GM23338 (cell line): ENCODE measurements at regions not wholly inside any gene's neighbourhood (a gene's known extent, or its start where the extent isn't known, plus 50 kb on each side); places are given as distances from the start of the nearest gene placed in this dataset.

Source experiments
- ATAC-seq: fragments of 200-7000 bp; cut with Tn5 transposase; 3 replicates; pipeline ENCODE4 v1.9.1; 2020
- DNase-seq: peaks from one replicate; pipeline ENCODE4 v3.0.0-alpha.2; 2015; ENCODE audit warnings: low spot score
- H2AFZ ChIP-seq: fragments of 200-600 bp; sonication (generic); 2 replicates; pipeline ENCODE4 v1.8.0; 2016; ENCODE audit warnings: antibody characterized with exemption, mild to moderate bottlenecking, moderate library complexity
- H3F3A ChIP-seq: fragments of 200-600 bp; sonication (generic); replicated peaks from 2 replicates; pipeline ENCODE4 v1.8.0; 2017; ENCODE audit warnings: antibody characterized with exemption, mixed run types, low read depth
- H3K27ac ChIP-seq: fragments of 200-600 bp; sonication (generic); 2 replicates; pipeline ENCODE4 v1.6.1; 2016; ENCODE audit warnings: low read depth
- H3K27me3 ChIP-seq: fragments of 200-600 bp; sonication (generic); 2 replicates; pipeline ENCODE4 v1.8.0; 2016; ENCODE audit warnings: mild to moderate bottlenecking, mixed run types, moderate library complexity; ENCODE audit not compliant: insufficient read depth
- H3K36me3 ChIP-seq: fragments of 200-600 bp; sonication (generic); 2 replicates; pipeline ENCODE4 v1.8.0; 2016; ENCODE audit warnings: mild to moderate bottlenecking; ENCODE audit not compliant: insufficient read depth
- H3K4me1 ChIP-seq: fragments of 200-600 bp; sonication (generic); 2 replicates; pipeline ENCODE4 v1.8.0; 2016; ENCODE audit warnings: mild to moderate bottlenecking, moderate library complexity; ENCODE audit not compliant: insufficient read depth
- H3K4me2 ChIP-seq: fragments of 200-600 bp; sonication (generic); 2 replicates; pipeline ENCODE4 v1.7.1; 2017; ENCODE audit warnings: mixed run types
- H3K4me3 ChIP-seq: fragments of 200-600 bp; sonication (generic); 2 replicates; pipeline ENCODE4 v1.6.1; 2016; ENCODE audit warnings: mixed run types
- H3K79me2 ChIP-seq: fragments of 200-600 bp; sonication (generic); replicated peaks from 2 replicates; pipeline ENCODE4 v1.8.0; 2017; ENCODE audit warnings: mild to moderate bottlenecking; ENCODE audit not compliant: insufficient read depth
- H3K9me2 ChIP-seq: fragments of 200-600 bp; sonication (generic); 2 replicates; pipeline ENCODE4 v1.8.0; 2017; ENCODE audit not compliant: insufficient read depth
- H4K20me1 ChIP-seq: fragments of 200-600 bp; sonication (generic); replicated peaks from 2 replicates; pipeline ENCODE4 v1.8.0; 2017; ENCODE audit warnings: mild to moderate bottlenecking; ENCODE audit not compliant: insufficient read depth
- H3K27ac Mint-ChIP-seq: 2 replicates; pipeline ENCODE4 v1.8.0; 2020; ENCODE audit warnings: inconsistent platforms, mild to moderate bottlenecking, moderate library complexity, mixed read lengths
- H3K27me3 Mint-ChIP-seq: 3 replicates; pipeline ENCODE4 v1.8.0; 2022; ENCODE audit warnings: low read depth, mild to moderate bottlenecking, moderate library complexity, mixed read lengths, inconsistent platforms; ENCODE audit not compliant: insufficient read depth, poor library complexity
- H3K36me3 Mint-ChIP-seq: 3 replicates; pipeline ENCODE4 v1.8.0; 2021; ENCODE audit warnings: low read depth, mild to moderate bottlenecking, inconsistent platforms, moderate library complexity, mixed read lengths
- H3K4me1 Mint-ChIP-seq: 3 replicates; pipeline ENCODE4 v1.8.0; 2020; ENCODE audit warnings: mild to moderate bottlenecking, inconsistent platforms, mixed read lengths
- H3K4me3 Mint-ChIP-seq: 3 replicates; pipeline ENCODE4 v1.8.0; 2021; ENCODE audit warnings: moderate library complexity, mild to moderate bottlenecking, inconsistent platforms, mixed read lengths
- H3K9me3 Mint-ChIP-seq: 3 replicates; pipeline ENCODE4 v1.8.0; 2020; ENCODE audit warnings: moderate library complexity, mild to moderate bottlenecking, inconsistent platforms, mixed read lengths
- CREB1 ChIP-seq: fragments of 250-450 bp; sonication (Bioruptor Pico); IDR thresholded peaks from 2 replicates; pipeline ENCODE4 v1.5.0; 2020; ENCODE audit warnings: low read depth, mild to moderate bottlenecking, moderate library complexity
- EZH2phosphoT487 ChIP-seq: fragments of 200-600 bp; sonication (generic); IDR thresholded peaks from one replicate; pipeline ENCODE4 v1.8.1; 2018; ENCODE audit warnings: antibody characterized with exemption; ENCODE audit not compliant: unreplicated experiment
- JUNB ChIP-seq: IDR thresholded peaks from one replicate; pipeline ENCODE4 v1.6.1; 2016; ENCODE audit warnings: antibody characterized with exemption; ENCODE audit not compliant: unreplicated experiment
- ZNF114 ChIP-seq: fragments of 250-450 bp; sonication (Bioruptor Pico); IDR thresholded peaks from 2 replicates; pipeline ENCODE4 v1.5.0; 2020; ENCODE audit warnings: mild to moderate bottlenecking, moderate library complexity
- ZNF331 ChIP-seq: fragments of 250-450 bp; sonication (Bioruptor Pico); IDR thresholded peaks from 2 replicates; pipeline ENCODE4 v1.5.0; 2020; ENCODE audit warnings: low read depth, mild to moderate bottlenecking, moderate library complexity
- TF ChIP-seq, protein P1 (sequence below), 2 experiments: fragments of 200-600 bp in 1 of 2; sonication (generic) in 1 of 2; conservative IDR thresholded peaks; 2 replicates each; pipeline versions ENCODE4 v1.5.1 to v1.6.1; 2016 to 2017; ENCODE audit warnings: antibody characterized with exemption in 2 of 2, low read depth in 2 of 2, mild to moderate bottlenecking in 2 of 2, moderate library complexity in 1 of 2
- TF ChIP-seq, protein P2 (sequence below): IDR thresholded peaks from one replicate; pipeline ENCODE4 v1.6.1; 2018; ENCODE audit warnings: antibody characterized with exemption; ENCODE audit not compliant: unreplicated experiment
- TF ChIP-seq, protein P3 (sequence below): IDR thresholded peaks from 2 replicates; pipeline ENCODE4 v1.6.1; 2016; ENCODE audit warnings: antibody characterized with exemption

DNA sequence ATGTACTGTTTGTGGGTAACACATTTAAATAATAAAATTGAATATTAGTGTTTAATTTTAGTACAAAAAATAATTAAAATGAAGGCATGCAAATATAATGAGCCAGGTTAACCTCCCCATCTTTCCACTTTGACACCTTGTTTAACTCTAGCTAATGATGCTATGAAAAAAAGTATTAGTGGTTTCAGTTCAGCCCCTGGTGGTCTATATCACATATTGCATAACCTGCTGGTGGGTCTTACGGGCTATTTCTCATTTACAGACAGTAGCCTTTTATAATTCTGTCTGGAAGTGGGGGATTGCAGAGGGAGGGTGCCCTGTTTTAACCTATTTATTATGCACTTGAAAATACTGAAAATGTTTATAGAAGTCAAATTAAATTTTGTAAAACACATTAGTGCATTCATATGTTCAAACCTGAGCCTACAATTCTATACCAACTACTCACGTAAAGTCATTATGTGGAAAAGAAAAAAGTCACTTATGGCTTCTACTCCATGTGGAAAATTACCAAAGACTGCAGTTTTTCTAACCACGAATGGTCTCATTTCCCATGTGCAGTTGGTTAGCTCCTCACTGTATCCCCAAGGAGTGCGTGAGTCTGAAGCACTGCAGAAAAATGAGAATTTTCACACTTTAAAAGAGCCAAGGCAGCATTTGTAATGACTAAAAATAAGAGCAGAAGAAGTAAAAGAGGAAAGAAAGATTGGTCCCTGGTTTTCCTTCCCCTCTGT is 381.0 kb downstream of the MTX2 start:
- no peaks in the 10 kb centered on the region for H3K9me3 Mint-ChIP-seq
- H3K9me2 ChIP-seq, result no peaks in the 10 kb centered on the region
- H4K20me1 ChIP-seq, result no peaks in the 10 kb centered on the region
- H3K79me2 ChIP-seq, result no peaks in the 10 kb centered on the region
- peaks cover 15% of the 10 kb centered on the region for H3K27me3 ChIP-seq
- no peaks in the 10 kb centered on the region for H3F3A ChIP-seq
- no peaks in the 10 kb centered on the region for H3K36me3 ChIP-seq
- 0 out of 2 replicates have a peak overlapping the region, but pooled peaks have one; percentile 12 for H2AFZ ChIP-seq
- TF ChIP-seq CREB1 (CRISPR knock-in tag), result no peak
- TF ChIP-seq, protein P1, sequence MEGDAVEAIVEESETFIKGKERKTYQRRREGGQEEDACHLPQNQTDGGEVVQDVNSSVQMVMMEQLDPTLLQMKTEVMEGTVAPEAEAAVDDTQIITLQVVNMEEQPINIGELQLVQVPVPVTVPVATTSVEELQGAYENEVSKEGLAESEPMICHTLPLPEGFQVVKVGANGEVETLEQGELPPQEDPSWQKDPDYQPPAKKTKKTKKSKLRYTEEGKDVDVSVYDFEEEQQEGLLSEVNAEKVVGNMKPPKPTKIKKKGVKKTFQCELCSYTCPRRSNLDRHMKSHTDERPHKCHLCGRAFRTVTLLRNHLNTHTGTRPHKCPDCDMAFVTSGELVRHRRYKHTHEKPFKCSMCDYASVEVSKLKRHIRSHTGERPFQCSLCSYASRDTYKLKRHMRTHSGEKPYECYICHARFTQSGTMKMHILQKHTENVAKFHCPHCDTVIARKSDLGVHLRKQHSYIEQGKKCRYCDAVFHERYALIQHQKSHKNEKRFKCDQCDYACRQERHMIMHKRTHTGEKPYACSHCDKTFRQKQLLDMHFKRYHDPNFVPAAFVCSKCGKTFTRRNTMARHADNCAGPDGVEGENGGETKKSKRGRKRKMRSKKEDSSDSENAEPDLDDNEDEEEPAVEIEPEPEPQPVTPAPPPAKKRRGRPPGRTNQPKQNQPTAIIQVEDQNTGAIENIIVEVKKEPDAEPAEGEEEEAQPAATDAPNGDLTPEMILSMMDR (conservative IDR thresholded peaks at IDR 0.05; ENCODE audit: low read depth in 2 of 2), result peak; percentile 22 to 44; a peak in 3 of 4 replicates
- H3K27ac ChIP-seq, result no peak overlapping the region
- no peak overlapping the region for H3K4me2 ChIP-seq
- DNase-seq, result peak; percentile 36
- H3K4me3 Mint-ChIP-seq, result no peak overlapping the region
- no peaks in the 10 kb centered on the region for H3K36me3 Mint-ChIP-seq
- H3K4me3 ChIP-seq, result no peak overlapping the region
- H3K4me1 ChIP-seq, result peaks cover 46% of the 10 kb centered on the region
- peaks cover 1% of the 10 kb centered on the region for H3K27me3 Mint-ChIP-seq
- no peak for ATAC-seq
- no peak overlapping the region for H3K27ac Mint-ChIP-seq
- peaks cover 54% of the 10 kb centered on the region for H3K4me1 Mint-ChIP-seq

DNA sequence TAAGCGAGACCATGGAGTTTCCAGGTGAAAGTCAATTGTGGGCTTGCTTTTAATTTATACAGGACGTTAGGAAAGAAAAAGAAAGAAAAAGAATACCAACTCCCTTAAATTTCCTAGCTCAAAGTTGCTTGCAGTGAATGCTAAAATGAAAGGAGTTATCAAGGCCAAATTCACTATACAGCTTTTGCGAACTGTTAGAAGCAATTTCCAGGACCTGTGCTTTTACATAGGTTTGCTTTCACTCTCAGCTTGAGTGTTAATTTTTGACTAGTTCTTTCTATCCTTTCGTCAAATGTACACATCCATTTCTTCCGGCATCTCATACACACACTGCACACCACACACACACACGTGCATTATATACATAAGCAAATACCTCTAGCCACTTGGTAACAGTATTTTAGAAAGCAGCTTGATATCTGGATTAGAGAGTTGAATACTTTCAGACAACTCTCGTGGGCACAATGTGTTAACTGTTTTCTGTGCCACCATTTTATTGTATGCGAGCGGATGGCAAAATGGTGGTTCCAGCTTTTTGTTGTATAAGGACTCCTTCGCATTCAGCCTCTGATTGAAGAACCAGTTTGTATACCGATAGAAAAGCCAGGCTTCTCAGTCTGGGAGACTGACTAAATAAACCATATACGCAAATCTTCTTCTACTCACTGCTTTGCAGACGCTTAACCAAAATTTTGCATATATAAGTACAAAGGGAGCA is 381.8 kb downstream of the MTX2 start:
- Mint-ChIP-seq H3K36me3 (no peaks in the 10 kb centered on the region), H3K27me3 (peaks cover 1% of the 10 kb centered on the region), H3K4me1 (peaks cover 50% of the 10 kb centered on the region), H3K4me3 (no peak overlapping the region), H3K27ac (no peak overlapping the region), H3K9me3 (no peaks in the 10 kb centered on the region)
- Histone ChIP-seq H3F3A (no peaks in the 10 kb centered on the region), H3K27me3 (peaks cover 11% of the 10 kb centered on the region; the same call in 1 of the 2 replicates), H3K4me2 (no peak overlapping the region), H3K36me3 (no peaks in the 10 kb centered on the region), H3K9me2 (no peaks in the 10 kb centered on the region), H4K20me1 (no peaks in the 10 kb centered on the region), H3K79me2 (no peaks in the 10 kb centered on the region), H3K27ac (no peak overlapping the region), H3K4me3 (no peak overlapping the region), H3K4me1 (peaks cover 44% of the 10 kb centered on the region), H2AFZ (0 out of 2 replicates have a peak overlapping the region, but pooled peaks have one; percentile 12)
- DNase-seq (no peak), ATAC-seq (no peak)
- TF ChIP-seq ZNF331 (CRISPR knock-in tag), result no peak
- TF ChIP-seq JUNB, result no peak
- TF ChIP-seq EZH2phosphoT487, result no peak
- no peak for TF ChIP-seq ZNF114 (CRISPR knock-in tag)
- TF ChIP-seq, protein P2, sequence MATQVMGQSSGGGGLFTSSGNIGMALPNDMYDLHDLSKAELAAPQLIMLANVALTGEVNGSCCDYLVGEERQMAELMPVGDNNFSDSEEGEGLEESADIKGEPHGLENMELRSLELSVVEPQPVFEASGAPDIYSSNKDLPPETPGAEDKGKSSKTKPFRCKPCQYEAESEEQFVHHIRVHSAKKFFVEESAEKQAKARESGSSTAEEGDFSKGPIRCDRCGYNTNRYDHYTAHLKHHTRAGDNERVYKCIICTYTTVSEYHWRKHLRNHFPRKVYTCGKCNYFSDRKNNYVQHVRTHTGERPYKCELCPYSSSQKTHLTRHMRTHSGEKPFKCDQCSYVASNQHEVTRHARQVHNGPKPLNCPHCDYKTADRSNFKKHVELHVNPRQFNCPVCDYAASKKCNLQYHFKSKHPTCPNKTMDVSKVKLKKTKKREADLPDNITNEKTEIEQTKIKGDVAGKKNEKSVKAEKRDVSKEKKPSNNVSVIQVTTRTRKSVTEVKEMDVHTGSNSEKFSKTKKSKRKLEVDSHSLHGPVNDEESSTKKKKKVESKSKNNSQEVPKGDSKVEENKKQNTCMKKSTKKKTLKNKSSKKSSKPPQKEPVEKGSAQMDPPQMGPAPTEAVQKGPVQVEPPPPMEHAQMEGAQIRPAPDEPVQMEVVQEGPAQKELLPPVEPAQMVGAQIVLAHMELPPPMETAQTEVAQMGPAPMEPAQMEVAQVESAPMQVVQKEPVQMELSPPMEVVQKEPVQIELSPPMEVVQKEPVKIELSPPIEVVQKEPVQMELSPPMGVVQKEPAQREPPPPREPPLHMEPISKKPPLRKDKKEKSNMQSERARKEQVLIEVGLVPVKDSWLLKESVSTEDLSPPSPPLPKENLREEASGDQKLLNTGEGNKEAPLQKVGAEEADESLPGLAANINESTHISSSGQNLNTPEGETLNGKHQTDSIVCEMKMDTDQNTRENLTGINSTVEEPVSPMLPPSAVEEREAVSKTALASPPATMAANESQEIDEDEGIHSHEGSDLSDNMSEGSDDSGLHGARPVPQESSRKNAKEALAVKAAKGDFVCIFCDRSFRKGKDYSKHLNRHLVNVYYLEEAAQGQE, result no peak
- TF ChIP-seq, protein P1 (conservative IDR thresholded peaks at IDR 0.05; ENCODE audit: low read depth in 2 of 2), result no peak
- TF ChIP-seq, protein P3, sequence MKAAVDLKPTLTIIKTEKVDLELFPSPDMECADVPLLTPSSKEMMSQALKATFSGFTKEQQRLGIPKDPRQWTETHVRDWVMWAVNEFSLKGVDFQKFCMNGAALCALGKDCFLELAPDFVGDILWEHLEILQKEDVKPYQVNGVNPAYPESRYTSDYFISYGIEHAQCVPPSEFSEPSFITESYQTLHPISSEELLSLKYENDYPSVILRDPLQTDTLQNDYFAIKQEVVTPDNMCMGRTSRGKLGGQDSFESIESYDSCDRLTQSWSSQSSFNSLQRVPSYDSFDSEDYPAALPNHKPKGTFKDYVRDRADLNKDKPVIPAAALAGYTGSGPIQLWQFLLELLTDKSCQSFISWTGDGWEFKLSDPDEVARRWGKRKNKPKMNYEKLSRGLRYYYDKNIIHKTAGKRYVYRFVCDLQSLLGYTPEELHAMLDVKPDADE, result no peak
